GM21737 (cell line): ENCODE measurements at regions not wholly inside any gene's neighbourhood (a gene's known extent, or its start where the extent isn't known, plus 50 kb on each side); places are given as distances from the start of the nearest gene placed in this dataset.
A peak's percentile ranks its signal among the peaks of the same experiment; 100 is the strongest.

ENCODE experiments used
- ATAC-seq: cut with Tn5 transposase; IDR thresholded peaks from one replicate; pipeline ENCODE4 v1.9.1; 2021; ENCODE audit warnings: mild to moderate bottlenecking, moderate library complexity; ENCODE audit not compliant: unreplicated experiment

- peak; percentile 92 for ATAC-seq
Measured at GRCh38 chrX:2608638-2609430, 82.3 kb upstream of the CD99 start.

- ATAC-seq, result no peak
Measured at GRCh38 chrX:2607113-2607512, 84.0 kb upstream of the CD99 start.

- ATAC-seq, result no peak
Measured at GRCh38 chrX:2600564-2600963, 90.5 kb upstream of the CD99 start.

- ATAC-seq, result no peak
Measured at GRCh38 chrX:2596555-2597255, 94.4 kb upstream of the CD99 start.

GRCh38 chrX:2596045-2596444 lies 95.0 kb upstream of the CD99 start:
- ATAC-seq, result no peak

- ATAC-seq, result no peak
Measured at GRCh38 chrX:2595258-2595657, 94.5 kb upstream of the DHRSX start.

- ATAC-seq, result no peak
Measured at GRCh38 chrX:2594491-2594890, 93.7 kb upstream of the DHRSX start.

- ATAC-seq, result no peak
Measured at GRCh38 chrX:2592279-2592678, 91.5 kb upstream of the DHRSX start.

- ATAC-seq, result no peak
Measured at GRCh38 chrX:2589186-2590020, 88.6 kb upstream of the DHRSX start.

- no peak for ATAC-seq
Measured at GRCh38 chrX:2588049-2588448, 87.3 kb upstream of the DHRSX start.

GRCh38 chrX:2587146-2587545 lies 86.4 kb upstream of the DHRSX start:
- no peak for ATAC-seq

- no peak for ATAC-seq
Measured at GRCh38 chrX:2585158-2585470, 84.3 kb upstream of the DHRSX start.

GRCh38 chrX:2584251-2585157 lies 83.7 kb upstream of the DHRSX start:
- ATAC-seq, result no peak

- no peak for ATAC-seq
Measured at GRCh38 chrX:2583194-2584162, 82.7 kb upstream of the DHRSX start.

- ATAC-seq, result no peak
Measured at GRCh38 chrX:2582667-2583066, 81.9 kb upstream of the DHRSX start.

- ATAC-seq, result no peak
Measured at GRCh38 chrX:2581296-2581695, 80.5 kb upstream of the DHRSX start.

- no peak for ATAC-seq
Measured at GRCh38 chrX:2578864-2579263, 78.1 kb upstream of the DHRSX start.

- no peak for ATAC-seq
Measured at GRCh38 chrX:2577844-2578466, 77.2 kb upstream of the DHRSX start.

GRCh38 chrX:2576793-2577192 lies 76.0 kb upstream of the DHRSX start:
- ATAC-seq, result no peak
